Gastroesophageal sphincter (tissue), 4 donors: ENCODE measurements at regions not wholly inside any gene's neighbourhood (a gene's known extent, or its start where the extent isn't known, plus 50 kb on each side); places are given as distances from the start of the nearest gene placed in this dataset.

Experiments
- ATAC-seq: fragments of 150-250 bp; one replicate; pipeline ENCODE4 v1.9.1; 2016; ENCODE audit warnings: mild to moderate bottlenecking, moderate library complexity
- H3K27ac ChIP-seq, 4 donors: fragments of 200-600 bp; sonication (generic) in 3 of 4; 1 replicate in 3 of 4; 2 replicates in 1 of 4; pipeline ENCODE4 v1.5.1; 2016 to 2019
- H3K27me3 ChIP-seq: fragments of 200-600 bp; sonication (generic); one replicate; pipeline ENCODE4 v1.5.1; 2019
- H3K36me3 ChIP-seq, 2 donors: fragments of 200-600 bp; sonication (generic); one replicate each; pipeline ENCODE4 v1.5.1; 2019; ENCODE audit warnings: control low read depth in 1 of 2
- H3K4me1 ChIP-seq, 3 donors: fragments of 200-600 bp; sonication (generic); 1 replicate in 2 of 3; 2 replicates in 1 of 3; pipeline ENCODE4 v1.5.1; 2016 to 2019; ENCODE audit warnings: control low read depth in 2 of 3
- H3K4me3 ChIP-seq, 2 donors: fragments of 200-600 bp; sonication (generic); one replicate each; pipeline ENCODE4 v1.5.1; 2019; ENCODE audit warnings: mild to moderate bottlenecking in 1 of 2, moderate library complexity in 1 of 2
- H3K9me3 ChIP-seq, 3 donors: fragments of 200-600 bp; sonication (generic); one replicate each; pipeline ENCODE4 v1.5.1; 2017 to 2019; ENCODE audit warnings: control low read depth in 2 of 3
- CTCF ChIP-seq, 4 experiments: fragments of 200-600 bp in 2 of 4; fragments of 450-650 bp in 2 of 4; sonication (generic) in 1 of 4; IDR thresholded peaks; one replicate each; pipeline ENCODE4 v1.5.1; 2017 to 2019; ENCODE audit warnings: antibody characterized with exemption in 4 of 4, mild to moderate bottlenecking in 2 of 4, moderate library complexity in 2 of 4
- EP300 ChIP-seq: sonication (generic); formaldehyde crosslinking; IDR thresholded peaks from one replicate; pipeline ENCODE4 v1.6.1; 2017; ENCODE audit warnings: antibody characterized with exemption, mild to moderate bottlenecking
- POLR2A ChIP-seq, 2 donors: fragments of 450-650 bp; IDR thresholded peaks; one replicate each; pipeline ENCODE4 v1.6.1; 2017; ENCODE audit warnings: antibody characterized with exemption in 2 of 2, mild to moderate bottlenecking in 2 of 2, moderate library complexity in 1 of 2
- POLR2AphosphoS5 ChIP-seq: sonication (generic); formaldehyde crosslinking; IDR thresholded peaks from one replicate; pipeline ENCODE4 v1.6.1; 2017; ENCODE audit warnings: antibody characterized with exemption
- WGBS, 2 donors: methylation state at CpG; one replicate each; pipeline ENCODE4 v1.1.5; 2018; ENCODE audit warnings: low coverage in 1 of 2; 5-methylcytosine and 5-hydroxymethylcytosine counted together

GRCh38 chr2:60400462-60401246 lies 152.8 kb downstream of the BCL11A start:
- ATAC-seq: no peak
- no peaks in the 10 kb centered on the region for H3K36me3 ChIP-seq
- H3K4me3 ChIP-seq: no peak overlapping the region
- H3K27ac ChIP-seq: no peak overlapping the region
- H3K27me3 ChIP-seq: no peaks in the 10 kb centered on the region
- 40 to 62% methylated on average over 1 to 3 of the region's 7 CpGs for WGBS, 2 donors
- TF ChIP-seq POLR2A (IDR thresholded peaks at IDR 0.05): no peak
- no peak for TF ChIP-seq CTCF (IDR thresholded peaks at IDR 0.05)
- TF ChIP-seq POLR2AphosphoS5: no peak
- no peak for TF ChIP-seq EP300
- H3K9me3 ChIP-seq: no peaks in the 10 kb centered on the region
- no peaks in the 10 kb centered on the region for H3K4me1 ChIP-seq

GRCh38 chr2:60394463-60394862 lies 159.0 kb downstream of the BCL11A start:
- no peak overlapping the region for H3K4me3 ChIP-seq
- H3K9me3 ChIP-seq: no peaks in the 10 kb centered on the region
- no peak for ATAC-seq
- H3K27ac ChIP-seq: no peak overlapping the region
- 15% methylated on average over 2 of the region's 2 CpGs; no CpG with 5 or more reads in 1 of the 2 donors for WGBS, 2 donors
- H3K36me3 ChIP-seq: no peaks in the 10 kb centered on the region
- no peak for TF ChIP-seq EP300
- no peak for TF ChIP-seq POLR2A (IDR thresholded peaks at IDR 0.05)
- no peak for TF ChIP-seq CTCF (IDR thresholded peaks at IDR 0.05)
- TF ChIP-seq POLR2AphosphoS5: no peak
- H3K27me3 ChIP-seq: no peaks in the 10 kb centered on the region
- no peaks in the 10 kb centered on the region for H3K4me1 ChIP-seq

DNA sequence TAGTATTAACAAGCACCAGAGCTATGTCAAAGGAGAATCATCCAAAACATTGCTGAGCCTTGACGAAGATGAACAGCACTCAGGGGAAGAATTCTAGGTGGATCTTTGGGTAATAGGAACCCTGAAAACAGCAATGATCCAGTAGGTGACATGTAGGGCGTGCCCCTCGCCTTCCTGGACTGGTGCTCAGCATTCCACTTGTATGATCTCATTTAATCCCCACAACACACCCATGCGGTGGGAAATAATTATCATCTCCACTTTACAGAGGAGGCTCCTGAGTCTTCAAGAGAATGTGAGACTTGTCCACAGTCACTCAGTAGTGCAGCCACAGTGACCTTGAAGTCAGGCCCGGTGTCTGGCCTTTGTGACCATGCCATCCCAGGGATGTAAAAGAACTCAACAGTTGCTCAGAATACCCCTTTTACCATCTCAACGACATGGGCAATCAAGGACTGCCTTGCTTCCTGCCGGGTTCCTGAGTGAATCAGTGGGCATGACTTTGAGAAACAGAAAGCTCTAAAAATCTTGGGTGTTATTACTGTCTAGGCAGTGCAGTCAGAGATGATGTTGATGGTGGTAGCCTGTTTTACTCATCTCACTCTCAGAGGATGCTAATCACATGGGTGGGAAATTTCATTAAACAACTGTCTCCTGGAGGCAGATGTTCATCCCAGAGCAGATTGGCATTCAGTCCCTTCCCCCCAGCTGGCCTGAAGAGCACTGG lies 161.6 kb downstream of the BCL11A start:
- Histone ChIP-seq H3K9me3 (no peaks in the 10 kb centered on the region), H3K4me1 (no peaks in the 10 kb centered on the region), H3K27ac (no peak overlapping the region), H3K27me3 (no peaks in the 10 kb centered on the region), H3K36me3 (no peaks in the 10 kb centered on the region), H3K4me3 (no peak overlapping the region)
- TF ChIP-seq POLR2AphosphoS5 (no peak), EP300 (no peak), POLR2A (IDR thresholded peaks at IDR 0.05) (no peak), CTCF (IDR thresholded peaks at IDR 0.05) (no peak)
- no peak for ATAC-seq
- WGBS, 2 donors: 72 to 88% methylated on average over 3 to 5 of the region's 7 CpGs

DNA sequence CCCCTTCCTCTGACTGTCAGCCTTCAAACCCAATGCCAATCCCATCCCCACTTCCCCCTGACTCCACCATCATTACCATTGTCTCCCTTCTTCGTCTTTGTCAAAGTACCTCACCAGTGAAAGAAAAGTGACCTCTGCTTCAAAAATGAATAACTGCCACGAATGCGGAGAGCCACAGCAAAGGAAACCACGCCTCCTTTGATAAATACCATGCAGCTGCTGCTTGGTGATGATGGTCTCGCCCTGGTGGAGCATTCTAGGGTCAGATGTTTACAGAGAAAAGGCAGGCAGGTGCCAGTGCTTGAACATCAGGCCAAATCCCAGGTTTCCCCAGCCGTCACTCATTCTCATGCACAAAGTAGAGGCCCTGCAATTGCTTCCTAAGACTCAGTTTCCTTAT lies 162.2 kb downstream of the BCL11A start:
- ATAC-seq: no peak
- WGBS, 2 donors: 86 to 88% methylated on average over 4 to 5 of the region's 6 CpGs
- H3K27me3 ChIP-seq: no peaks in the 10 kb centered on the region
- H3K36me3 ChIP-seq: no peaks in the 10 kb centered on the region
- TF ChIP-seq POLR2AphosphoS5 (no peak), CTCF (IDR thresholded peaks at IDR 0.05) (no peak), POLR2A (IDR thresholded peaks at IDR 0.05) (no peak), EP300 (no peak)
- H3K27ac ChIP-seq: no peak overlapping the region
- H3K4me3 ChIP-seq: no peak overlapping the region
- no peaks in the 10 kb centered on the region for H3K9me3 ChIP-seq
- H3K4me1 ChIP-seq: no peaks in the 10 kb centered on the region
